Pancreas (tissue), 10 donors: ENCODE measurements at regions not wholly inside any gene's neighbourhood (a gene's known extent, or its start where the extent isn't known, plus 50 kb on each side); places are given as distances from the start of the nearest gene placed in this dataset.
A peak's percentile ranks its signal among the peaks of the same experiment; 100 is the strongest.

Experiments
- ATAC-seq, 4 donors: fragments of 200-7000 bp; cut with Tn5 transposase; one replicate each; pipeline versions ENCODE4 v1.8.0 to v1.9.1; 2020; ENCODE audit warnings: mild to moderate bottlenecking in 4 of 4, moderate library complexity in 4 of 4
- DNase-seq, 6 donors: peaks; one replicate each; pipeline ENCODE4 v3.0.0-alpha.2; 2020
- FAIRE-seq: peaks from 2 replicates; lab custom pipeline; 2012; peaks lifted over from hg19 to GRCh38; lab: Jason Lieb, UNC
- H3K27ac ChIP-seq, 4 donors: fragments of 200-600 bp; sonication (generic); 1 replicate in 3 of 4; 2 replicates in 1 of 4; pipeline versions ENCODE4 v1.5.0 to v1.8.0; 2020
- H3K27me3 ChIP-seq, 4 donors: fragments of 200-600 bp; one replicate each; pipeline ENCODE4 v1.8.0; 2021
- H3K36me3 ChIP-seq, 3 donors: fragments of 200-600 bp; sonication (generic) in 1 of 3; one replicate each; pipeline versions ENCODE4 v1.5.0 to v1.8.0; 2020 to 2021
- H3K4me1 ChIP-seq, 3 donors: fragments of 200-600 bp; one replicate each; pipeline ENCODE4 v1.8.0; 2021
- H3K4me3 ChIP-seq, 4 donors: fragments of 200-600 bp; sonication (generic) in 2 of 4; one replicate each; pipeline versions ENCODE4 v1.5.0 to v1.8.0; 2020 to 2021
- H3K9me3 ChIP-seq, 4 donors: fragments of 200-600 bp; one replicate each; pipeline ENCODE4 v1.8.0; 2021
- WGBS, 2 donors: extraction: QIAGEN DNeasy Blood & Tissue Kit; methylation state at CpG; one replicate each; pipeline ENCODE4 v1.1.7; 2013; 5-methylcytosine and 5-hydroxymethylcytosine counted together
- intact Hi-C, 3 donors: fragments of 100-400 bp; cut with DNase I; formaldehyde crosslinking; loops; one replicate each; pipeline versions ENCODE4 v1.11.1 to v1.14.2; 2022
- TF ChIP-seq, protein P1 (sequence below), 4 donors: fragments of 200-600 bp; sonication (generic) in 3 of 4; IDR thresholded peaks; one replicate each; pipeline versions ENCODE4 v1.5.0 to v1.8.0; 2021; ENCODE audit warnings: antibody characterized with exemption in 4 of 4
- donor health status: healthy with polysubstance abuse.
- donor health status: DM: no; HTN: no; CAD: no; lungs with moderate emphysema.
- donor health status: DM: no; HTN: no; CAD: no.
- donor health status: control.
- donor health status: control.
- donor health status: Bipolar disorder and iron deficiency.
- donor health status: DM: yes; HTN: yes; CAD: no.
- donor health status: DM: no; HTN: no; CAD: no.
- donor health status: DM: no; HTN: no; CAD: no.
- donor health status: DM: yes; HTN: yes; CAD: no.

DNA sequence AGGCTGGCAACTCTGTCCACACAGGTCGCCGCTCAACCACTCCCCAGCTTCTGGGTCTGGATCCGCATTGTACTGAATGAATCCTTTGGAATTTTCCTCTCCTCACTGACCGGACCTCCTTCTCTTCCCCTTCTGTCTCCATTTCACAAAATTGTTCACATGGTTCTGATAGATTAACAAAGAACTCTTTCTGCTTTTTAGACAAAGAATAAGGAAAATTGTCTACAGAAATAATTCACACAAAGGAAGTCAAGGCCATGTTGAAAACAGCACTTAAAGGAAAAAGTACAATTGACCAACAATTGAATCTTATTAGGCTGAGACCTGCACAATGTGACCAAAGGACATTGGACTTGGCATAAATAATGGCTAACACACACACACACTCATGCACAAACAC is 73.6 kb upstream of the GLI2 start:
- DNase-seq (no peak), FAIRE-seq (no peak), ATAC-seq (no peak)
- no peak overlapping the region for H3K27ac ChIP-seq
- intact Hi-C loops: no loop called here
- H3K4me1 ChIP-seq: peaks cover 0 to 4% (median 0%) of the 10 kb centered on the region in 3 donors
- no peak overlapping the region for H3K4me3 ChIP-seq
- WGBS, 2 donors: 81 to 91% methylated on average over 4 of the region's 4 CpGs
- H3K9me3 ChIP-seq: no peaks in the 10 kb centered on the region
- H3K36me3 ChIP-seq: no peaks in the 10 kb centered on the region
- no peaks in the 10 kb centered on the region for H3K27me3 ChIP-seq
- TF ChIP-seq, protein P1, sequence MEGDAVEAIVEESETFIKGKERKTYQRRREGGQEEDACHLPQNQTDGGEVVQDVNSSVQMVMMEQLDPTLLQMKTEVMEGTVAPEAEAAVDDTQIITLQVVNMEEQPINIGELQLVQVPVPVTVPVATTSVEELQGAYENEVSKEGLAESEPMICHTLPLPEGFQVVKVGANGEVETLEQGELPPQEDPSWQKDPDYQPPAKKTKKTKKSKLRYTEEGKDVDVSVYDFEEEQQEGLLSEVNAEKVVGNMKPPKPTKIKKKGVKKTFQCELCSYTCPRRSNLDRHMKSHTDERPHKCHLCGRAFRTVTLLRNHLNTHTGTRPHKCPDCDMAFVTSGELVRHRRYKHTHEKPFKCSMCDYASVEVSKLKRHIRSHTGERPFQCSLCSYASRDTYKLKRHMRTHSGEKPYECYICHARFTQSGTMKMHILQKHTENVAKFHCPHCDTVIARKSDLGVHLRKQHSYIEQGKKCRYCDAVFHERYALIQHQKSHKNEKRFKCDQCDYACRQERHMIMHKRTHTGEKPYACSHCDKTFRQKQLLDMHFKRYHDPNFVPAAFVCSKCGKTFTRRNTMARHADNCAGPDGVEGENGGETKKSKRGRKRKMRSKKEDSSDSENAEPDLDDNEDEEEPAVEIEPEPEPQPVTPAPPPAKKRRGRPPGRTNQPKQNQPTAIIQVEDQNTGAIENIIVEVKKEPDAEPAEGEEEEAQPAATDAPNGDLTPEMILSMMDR (IDR thresholded peaks at IDR 0.05): no peak

DNA sequence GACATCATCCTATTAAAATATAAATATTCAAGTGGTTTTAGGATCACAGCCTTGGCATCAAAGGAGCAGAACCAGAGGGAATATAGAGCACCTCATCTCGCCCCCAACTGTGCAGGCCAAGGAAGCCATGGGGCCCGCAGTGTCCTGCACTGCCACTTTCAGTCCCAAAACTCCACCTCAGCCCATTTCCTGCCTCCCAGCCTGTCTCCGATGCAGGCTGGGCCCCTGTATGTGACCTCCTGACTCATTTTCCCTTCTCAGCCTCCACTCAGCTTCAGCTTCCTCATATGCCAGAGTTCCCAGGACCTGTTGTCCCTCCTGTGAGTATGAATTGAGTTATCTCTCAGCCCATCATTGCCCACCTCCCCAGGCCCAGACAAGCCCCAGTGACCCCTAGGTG is 72.9 kb upstream of the GLI2 start:
- DNase-seq (no peak), FAIRE-seq (no peak), ATAC-seq (no peak)
- H3K27ac ChIP-seq: no peak overlapping the region
- no peak overlapping the region for H3K4me3 ChIP-seq
- intact Hi-C loops: no loop called here
- peaks cover 0 to 4% (median 0%) of the 10 kb centered on the region in 3 donors for H3K4me1 ChIP-seq
- no peaks in the 10 kb centered on the region for H3K36me3 ChIP-seq
- no peaks in the 10 kb centered on the region for H3K27me3 ChIP-seq
- TF ChIP-seq, protein P1 (IDR thresholded peaks at IDR 0.05): no peak
- H3K9me3 ChIP-seq: no peaks in the 10 kb centered on the region
- 92 to 96% methylated on average over 3 of the region's 3 CpGs for WGBS, 2 donors

DNA sequence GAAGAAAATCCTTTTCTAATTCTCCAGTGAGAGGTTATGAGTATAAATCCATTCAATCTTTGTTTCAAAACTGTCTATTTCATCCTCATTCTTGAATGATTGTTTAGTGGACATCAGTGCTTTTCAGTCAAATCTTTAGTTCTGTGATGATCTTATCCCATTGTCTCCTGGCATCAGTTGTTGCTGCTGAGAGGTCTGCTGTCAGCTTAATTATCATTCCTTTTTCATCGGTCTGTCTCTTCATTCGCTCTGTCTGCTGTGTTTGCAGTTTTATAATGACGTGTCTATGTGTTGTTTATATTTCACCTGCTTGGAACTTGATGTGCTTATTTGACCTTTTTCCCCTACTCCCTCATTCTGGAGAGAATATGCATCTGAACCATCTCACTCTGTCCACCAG is 69.2 kb upstream of the GLI2 start:
- Histone ChIP-seq H3K4me3 (no peak overlapping the region), H3K4me1 (peaks cover 0 to 1% (median 0%) of the 10 kb centered on the region in 3 donors), H3K27ac (no peak overlapping the region), H3K36me3 (no peaks in the 10 kb centered on the region), H3K9me3 (no peaks in the 10 kb centered on the region), H3K27me3 (no peaks in the 10 kb centered on the region)
- FAIRE-seq: no peak
- WGBS, 2 donors: 43 to 59% methylated on average over 3 of the region's 3 CpGs
- no peak for ATAC-seq
- TF ChIP-seq, protein P1 (IDR thresholded peaks at IDR 0.05): no peak
- DNase-seq: no peak
- intact Hi-C loops: no loop called here

DNA sequence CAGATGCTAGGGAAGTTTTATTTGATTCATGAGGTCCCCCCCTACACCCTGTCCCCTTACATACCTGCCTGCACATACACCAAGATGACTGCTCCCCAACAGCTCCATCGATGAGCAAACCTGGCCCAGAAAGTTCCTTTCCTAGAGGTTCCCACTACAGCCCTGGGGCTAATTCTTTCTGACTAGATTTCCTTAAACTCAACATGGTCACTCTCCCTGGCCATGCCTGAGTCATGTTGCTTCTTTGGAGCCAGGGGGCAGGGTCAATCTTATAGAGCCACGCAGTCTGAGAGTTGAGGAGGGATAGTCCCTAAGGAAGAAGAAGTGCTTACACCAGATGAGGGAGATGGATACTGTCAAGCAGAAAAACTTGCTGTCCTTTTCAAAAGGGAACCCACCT is 67.7 kb upstream of the GLI2 start:
- ATAC-seq: no peak
- TF ChIP-seq, protein P1 (IDR thresholded peaks at IDR 0.05): no peak
- Histone ChIP-seq H3K27ac (no peak overlapping the region), H3K9me3 (no peaks in the 10 kb centered on the region), H3K36me3 (no peaks in the 10 kb centered on the region), H3K4me3 (no peak overlapping the region), H3K27me3 (no peaks in the 10 kb centered on the region), H3K4me1 (no peaks in the 10 kb centered on the region)
- intact Hi-C loops: no loop called here
- no peak for DNase-seq
- FAIRE-seq: no peak
- 85 to 100% methylated on average over 2 of the region's 2 CpGs for WGBS, 2 donors

DNA sequence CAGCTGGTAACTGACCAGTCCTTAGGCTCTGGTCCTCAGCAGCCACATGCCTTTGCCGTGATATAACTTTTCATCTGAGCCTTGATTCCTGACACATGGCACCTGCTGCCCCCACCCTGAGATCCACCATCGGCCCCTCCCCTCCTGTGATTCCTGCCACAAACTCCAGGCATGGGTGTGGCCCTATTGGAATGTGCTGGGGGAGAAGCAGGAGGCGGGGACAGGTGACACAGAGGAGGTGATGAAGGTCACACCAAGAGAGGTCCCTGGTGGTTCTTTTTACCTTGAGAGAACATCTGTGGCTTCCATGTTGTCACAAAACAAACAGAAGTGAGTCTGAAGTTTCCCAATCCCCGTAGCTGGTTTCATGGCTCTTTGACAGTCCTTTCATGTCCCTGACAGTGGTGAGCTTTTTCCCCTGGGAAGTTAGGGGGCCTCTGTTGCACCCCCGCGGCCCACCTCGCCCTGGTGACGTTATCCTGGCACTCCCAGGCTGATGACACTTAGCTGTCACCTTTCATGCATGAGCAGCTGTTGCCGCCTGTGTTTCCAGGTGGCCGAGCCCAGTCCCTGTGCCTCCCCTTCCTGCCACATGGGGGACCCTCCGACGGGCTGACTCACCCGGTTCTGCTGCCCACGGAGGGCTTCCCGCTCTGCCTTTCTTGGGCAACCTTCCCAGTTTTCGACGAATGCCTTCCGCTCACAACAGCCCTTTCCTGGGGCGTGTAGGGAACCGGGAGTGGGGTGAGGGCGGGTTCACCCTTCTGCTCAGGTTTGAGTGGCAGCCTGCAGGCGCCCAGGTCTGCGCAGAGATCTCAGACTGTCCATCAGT is 66.3 kb upstream of the GLI2 start:
- DNase-seq (peak in 1 of 6 donors; percentile 38), ATAC-seq (peak; percentile 46 to 73 (median 67)), FAIRE-seq (no peak)
- 18 to 20% methylated on average over 23 of the region's 23 CpGs for WGBS, 2 donors
- intact Hi-C loops: no loop called here
- H3K9me3 ChIP-seq: no peaks in the 10 kb centered on the region
- H3K27ac ChIP-seq: no peak overlapping the region
- no peaks in the 10 kb centered on the region for H3K4me1 ChIP-seq
- H3K36me3 ChIP-seq: no peaks in the 10 kb centered on the region
- TF ChIP-seq, protein P1 (IDR thresholded peaks at IDR 0.05): no peak
- H3K27me3 ChIP-seq: no peaks in the 10 kb centered on the region
- no peak overlapping the region for H3K4me3 ChIP-seq
